ENCODE measurements at regions not wholly inside any gene's neighbourhood (a gene's known extent, or its start where the extent isn't known, plus 50 kb on each side); places are given as distances from the start of the nearest gene placed in this dataset.

- Mint-ChIP-seq H3K4me1 (ENCODE audit: unreplicated experiment) (no peaks in the 10 kb centered on the region), H3K36me3 (ENCODE audit: unreplicated experiment) (no peaks in the 10 kb centered on the region), H3K27me3 (ENCODE audit: unreplicated experiment) (no peaks in the 10 kb centered on the region), H3K4me3 (ENCODE audit: unreplicated experiment) (no peak overlapping the region), H3K27ac (ENCODE audit: unreplicated experiment) (no peak overlapping the region), H3K9me3 (ENCODE audit: unreplicated experiment) (peaks cover 20% of the 10 kb centered on the region)
- DNase-seq (ENCODE audit: extremely low spot score, unreplicated experiment), result no peak
- no peak for TF ChIP-seq CTCF (IDR thresholded peaks at IDR 0.05)
These were observed 226.3 kb upstream of the SPHKAP start for GRCh38 chr2:228407821-228408220.

- Mint-ChIP-seq H3K4me3 (ENCODE audit: unreplicated experiment) (no peak overlapping the region), H3K36me3 (ENCODE audit: unreplicated experiment) (no peaks in the 10 kb centered on the region), H3K9me3 (ENCODE audit: unreplicated experiment) (peaks cover 29% of the 10 kb centered on the region), H3K27ac (ENCODE audit: unreplicated experiment) (no peak overlapping the region), H3K27me3 (ENCODE audit: unreplicated experiment) (no peaks in the 10 kb centered on the region), H3K4me1 (ENCODE audit: unreplicated experiment) (no peaks in the 10 kb centered on the region)
- no peak for DNase-seq (ENCODE audit: extremely low spot score, unreplicated experiment)
- no peak for TF ChIP-seq CTCF (IDR thresholded peaks at IDR 0.05)
These were observed 219.8 kb upstream of the SPHKAP start for GRCh38 chr2:228401065-228401912.

- H3K27ac Mint-ChIP-seq (ENCODE audit: unreplicated experiment), result no peak overlapping the region
- H3K36me3 Mint-ChIP-seq (ENCODE audit: unreplicated experiment), result no peaks in the 10 kb centered on the region
- no peak overlapping the region for H3K4me3 Mint-ChIP-seq (ENCODE audit: unreplicated experiment)
- no peak for TF ChIP-seq CTCF (IDR thresholded peaks at IDR 0.05)
- DNase-seq (ENCODE audit: extremely low spot score, unreplicated experiment), result no peak
- no peaks in the 10 kb centered on the region for H3K4me1 Mint-ChIP-seq (ENCODE audit: unreplicated experiment)
- H3K9me3 Mint-ChIP-seq (ENCODE audit: unreplicated experiment), result peaks cover 19% of the 10 kb centered on the region
- no peaks in the 10 kb centered on the region for H3K27me3 Mint-ChIP-seq (ENCODE audit: unreplicated experiment)
These were observed 206.3 kb upstream of the SPHKAP start for GRCh38 chr2:228387776-228388175.

- Mint-ChIP-seq H3K36me3 (ENCODE audit: unreplicated experiment) (no peaks in the 10 kb centered on the region), H3K9me3 (ENCODE audit: unreplicated experiment) (peaks cover 14% of the 10 kb centered on the region), H3K27ac (ENCODE audit: unreplicated experiment) (no peak overlapping the region), H3K4me3 (ENCODE audit: unreplicated experiment) (no peak overlapping the region), H3K27me3 (ENCODE audit: unreplicated experiment) (no peaks in the 10 kb centered on the region), H3K4me1 (ENCODE audit: unreplicated experiment) (no peaks in the 10 kb centered on the region)
- no peak for DNase-seq (ENCODE audit: extremely low spot score, unreplicated experiment)
- TF ChIP-seq CTCF (IDR thresholded peaks at IDR 0.05), result no peak
These were observed 197.4 kb upstream of the SPHKAP start for GRCh38 chr2:228378696-228379425.

GRCh38 chr2:228378233-228378632 lies 196.7 kb upstream of the SPHKAP start:
- Mint-ChIP-seq H3K4me3 (ENCODE audit: unreplicated experiment) (no peak overlapping the region), H3K27ac (ENCODE audit: unreplicated experiment) (no peak overlapping the region), H3K27me3 (ENCODE audit: unreplicated experiment) (no peaks in the 10 kb centered on the region), H3K9me3 (ENCODE audit: unreplicated experiment) (peaks cover 18% of the 10 kb centered on the region), H3K4me1 (ENCODE audit: unreplicated experiment) (no peaks in the 10 kb centered on the region), H3K36me3 (ENCODE audit: unreplicated experiment) (no peaks in the 10 kb centered on the region)
- DNase-seq (ENCODE audit: extremely low spot score, unreplicated experiment), result no peak
- TF ChIP-seq CTCF (IDR thresholded peaks at IDR 0.05), result no peak

All from osteocyte (in vitro differentiated cells).